Trophoblast cell (in vitro differentiated cells and primary cell): ENCODE measurements at regions not wholly inside any gene's neighbourhood (a gene's known extent, or its start where the extent isn't known, plus 50 kb on each side); places are given as distances from the start of the nearest gene placed in this dataset.

Experiments
- DNase-seq, 2 donors: peaks; one replicate each; pipeline ENCODE4 v3.0.0-alpha.2; 2016
- H2AFZ ChIP-seq: 2 replicates; pipeline ENCODE4 v1.6.1; 2013; ENCODE audit warnings: low read length, moderate library complexity, mild to moderate bottlenecking; ENCODE audit not compliant: insufficient read depth, poor library complexity
- H2AK5ac ChIP-seq: 2 replicates; pipeline ENCODE4 v1.6.1; 2013; ENCODE audit warnings: mild to moderate bottlenecking, low read length
- H2BK120ac ChIP-seq: 2 replicates; pipeline ENCODE4 v1.6.1; 2013; ENCODE audit warnings: low read length, mild to moderate bottlenecking, moderate library complexity; ENCODE audit not compliant: insufficient read depth, poor library complexity
- H2BK12ac ChIP-seq: 2 replicates; pipeline ENCODE4 v1.6.1; 2013; ENCODE audit warnings: mild to moderate bottlenecking, low read length, moderate library complexity
- H2BK5ac ChIP-seq: 2 replicates; pipeline ENCODE4 v1.6.1; 2013; ENCODE audit warnings: low read length, low read depth, moderate library complexity, mild to moderate bottlenecking; ENCODE audit not compliant: poor library complexity
- H3K14ac ChIP-seq: 2 replicates; pipeline ENCODE4 v1.6.1; 2013; ENCODE audit warnings: mild to moderate bottlenecking, low read length
- H3K18ac ChIP-seq: 2 replicates; pipeline ENCODE4 v1.6.1; 2013; ENCODE audit warnings: mild to moderate bottlenecking, low read length
- H3K23ac ChIP-seq: 2 replicates; pipeline ENCODE4 v1.6.1; 2013; ENCODE audit warnings: low read length
- H3K27ac ChIP-seq: 2 replicates; pipeline ENCODE4 v1.5.1; 2013; ENCODE audit warnings: low read depth, mild to moderate bottlenecking, inconsistent platforms, low read length, moderate library complexity
- H3K27me3 ChIP-seq: 2 replicates; pipeline ENCODE4 v1.6.1; 2013; ENCODE audit warnings: inconsistent platforms, mild to moderate bottlenecking, low read length, moderate library complexity; ENCODE audit not compliant: insufficient read depth
- H3K36me3 ChIP-seq, 2 experiments: 1 replicate in 1 of 2; 2 replicates in 1 of 2; pipeline ENCODE4 v1.6.1; 2013; ENCODE audit warnings: low read length in 2 of 2, mild to moderate bottlenecking in 2 of 2, moderate library complexity in 1 of 2; ENCODE audit not compliant: insufficient read depth in 2 of 2, control insufficient read depth in 1 of 2
- H3K4ac ChIP-seq: 2 replicates; pipeline ENCODE4 v1.6.1; 2013; ENCODE audit warnings: low read depth, mild to moderate bottlenecking, low read length, moderate library complexity
- H3K4me1 ChIP-seq, 2 experiments: 1 replicate in 1 of 2; 2 replicates in 1 of 2; pipeline ENCODE4 v1.6.1; 2013; ENCODE audit warnings: low read length in 2 of 2, mild to moderate bottlenecking in 2 of 2, moderate library complexity in 1 of 2; ENCODE audit not compliant: insufficient read depth in 2 of 2, control insufficient read depth in 1 of 2
- H3K4me2 ChIP-seq: 2 replicates; pipeline ENCODE4 v1.6.1; 2013; ENCODE audit warnings: inconsistent platforms, mild to moderate bottlenecking, low read length, moderate library complexity
- H3K4me3 ChIP-seq: 2 replicates; pipeline ENCODE4 v1.5.1; 2013; ENCODE audit warnings: mild to moderate bottlenecking, low read depth, low read length, inconsistent platforms
- H3K79me1 ChIP-seq: one replicate; pipeline ENCODE4 v1.6.1; 2013; ENCODE audit warnings: low read length
- H3K79me2 ChIP-seq: 2 replicates; pipeline ENCODE4 v1.6.1; 2013; ENCODE audit warnings: low read length, mild to moderate bottlenecking; ENCODE audit not compliant: control insufficient read depth, insufficient read depth, poor library complexity
- H3K9ac ChIP-seq: 2 replicates; pipeline ENCODE4 v1.6.1; 2013; ENCODE audit warnings: mild to moderate bottlenecking, low read length
- H3K9me3 ChIP-seq: 2 replicates; pipeline ENCODE4 v1.6.1; 2013; ENCODE audit warnings: low read depth, mild to moderate bottlenecking, control low read depth, inconsistent platforms, low read length; ENCODE audit not compliant: insufficient read depth
- H4K12ac ChIP-seq: 2 replicates; pipeline ENCODE4 v1.6.1; 2013; ENCODE audit warnings: low read depth, mild to moderate bottlenecking, low read length, moderate library complexity
- H4K8ac ChIP-seq: 2 replicates; pipeline ENCODE4 v1.6.1; 2013; ENCODE audit warnings: low read depth, mild to moderate bottlenecking, low read length, moderate library complexity
- H4K91ac ChIP-seq: one replicate; pipeline ENCODE4 v1.6.1; 2013; ENCODE audit warnings: low read depth, mild to moderate bottlenecking, low read length, moderate library complexity
- WGBS: extraction: QIAGEN DNeasy Blood & Tissue Kit; methylation state at CpG from one replicate; pipeline ENCODE4 v1.1.7; 2013; ENCODE audit warnings: missing lambda C conversion rate; ENCODE audit not compliant: insufficient read length, insufficient coverage; ENCODE audit errors: extremely low coverage; 5-methylcytosine and 5-hydroxymethylcytosine counted together

DNA sequence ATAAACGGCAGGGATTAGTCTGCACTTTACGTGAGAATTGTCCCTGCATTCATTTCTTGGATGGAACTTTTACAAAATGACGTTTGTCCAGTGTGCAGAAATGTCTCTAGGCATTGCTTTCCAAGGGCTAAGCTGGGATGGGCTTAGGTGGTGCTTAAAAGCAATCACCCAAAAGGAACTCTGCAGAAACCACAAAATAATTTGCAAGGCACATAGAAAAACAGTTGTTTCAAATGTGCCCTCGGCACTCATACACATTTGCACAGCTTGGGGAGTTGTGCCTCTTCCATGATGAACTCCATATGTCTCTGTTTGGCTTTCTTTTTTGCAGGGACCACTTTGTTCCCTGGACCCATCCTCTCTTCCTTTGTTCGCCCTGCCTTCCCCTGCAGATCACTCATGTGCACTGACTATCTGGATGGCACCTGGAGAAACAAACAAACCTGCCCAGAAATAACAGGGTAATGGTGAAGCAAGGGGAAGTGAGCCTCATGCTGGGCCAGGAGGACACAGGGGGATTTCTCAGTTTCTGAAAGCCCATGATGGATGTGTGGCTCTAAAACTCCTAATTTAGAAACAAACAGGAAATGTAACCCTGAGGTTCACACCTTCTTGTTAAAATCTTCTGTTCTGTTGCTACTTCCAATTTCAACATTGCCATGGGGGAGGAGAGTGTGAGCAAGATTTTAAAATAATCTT is 150.2 kb downstream of the SNX19 start:
- no peaks in the 10 kb centered on the region for H3K79me1 ChIP-seq
- no peak overlapping the region for H3K9ac ChIP-seq
- H3K14ac ChIP-seq: no peak overlapping the region
- H4K12ac ChIP-seq: no peak overlapping the region
- no peak overlapping the region for H3K4me2 ChIP-seq
- peaks cover 4% of the 10 kb centered on the region for H3K9me3 ChIP-seq
- H4K8ac ChIP-seq: no peak overlapping the region
- no peak overlapping the region for H3K27ac ChIP-seq
- H2BK12ac ChIP-seq: no peak overlapping the region
- H3K23ac ChIP-seq: no peak overlapping the region
- no CpG with 5 or more reads among the region's 5 CpGs for WGBS
- DNase-seq: no peak
- no peaks in the 10 kb centered on the region for H3K36me3 ChIP-seq
- H3K18ac ChIP-seq: no peak overlapping the region
- no peak overlapping the region for H3K4ac ChIP-seq
- no peak overlapping the region for H2AK5ac ChIP-seq
- no peak overlapping the region for H2BK5ac ChIP-seq
- H2AFZ ChIP-seq: no peak overlapping the region
- no peaks in the 10 kb centered on the region for H3K79me2 ChIP-seq
- no peaks in the 10 kb centered on the region for H3K27me3 ChIP-seq
- H3K4me3 ChIP-seq: no peak overlapping the region
- H3K4me1 ChIP-seq: peaks cover 6 to 12% of the 10 kb centered on the region in 2 experiments
- no peak overlapping the region for H2BK120ac ChIP-seq
- H4K91ac ChIP-seq: no peak overlapping the region

DNA sequence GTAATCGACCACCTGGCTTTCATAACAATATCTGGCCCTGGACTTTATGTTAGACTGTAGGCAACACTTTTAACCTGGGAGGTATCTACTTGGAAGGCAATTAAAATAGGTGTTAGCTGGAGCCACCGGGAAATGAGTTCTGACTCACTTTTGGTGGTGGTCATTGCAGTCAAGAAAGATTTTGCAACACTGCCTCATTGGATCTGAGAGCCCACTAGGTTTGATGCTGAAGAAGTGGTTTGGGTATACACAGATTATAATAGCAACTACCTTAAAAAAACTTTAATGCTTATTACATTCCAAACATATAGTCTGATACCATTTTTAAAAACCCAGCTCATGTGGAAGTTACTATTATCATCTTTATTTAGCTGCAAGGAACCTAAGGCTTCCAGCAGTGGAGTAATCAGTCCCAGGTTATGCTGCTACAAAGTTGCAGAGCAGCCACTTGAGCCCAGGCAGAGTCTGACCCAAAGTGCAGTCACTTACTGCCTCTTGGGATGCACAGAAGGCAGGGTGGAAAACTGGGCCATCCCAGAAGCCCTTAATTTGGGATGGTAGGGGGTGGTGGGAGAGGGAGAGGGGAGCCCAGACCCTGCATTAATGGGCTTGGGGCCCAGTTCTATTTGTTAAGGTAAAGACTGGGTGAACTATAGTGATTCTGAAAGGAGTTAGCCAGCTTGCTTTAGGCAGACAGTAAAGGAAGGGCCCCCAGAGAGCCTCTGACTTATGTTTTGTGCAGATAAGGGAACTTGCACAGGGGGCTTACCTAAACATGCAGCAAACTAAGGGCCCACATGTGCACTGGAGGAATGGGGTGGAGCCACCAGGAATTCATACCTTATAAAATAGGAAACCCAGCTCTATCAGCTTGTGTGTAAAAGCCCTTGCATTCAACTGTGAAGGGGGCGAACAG is 149.4 kb downstream of the SNX19 start:
- Histone ChIP-seq H2BK120ac (no peak overlapping the region), H4K91ac (no peak overlapping the region), H3K18ac (no peak overlapping the region), H3K79me1 (no peaks in the 10 kb centered on the region), H3K4me1 (peaks cover 0 to 6% of the 10 kb centered on the region in 2 experiments), H2AK5ac (no peak overlapping the region), H2BK5ac (no peak overlapping the region), H2AFZ (no peak overlapping the region), H3K4me3 (no peak overlapping the region), H3K27me3 (no peaks in the 10 kb centered on the region), H4K12ac (no peak overlapping the region), H2BK12ac (no peak overlapping the region), H3K36me3 (no peaks in the 10 kb centered on the region), H3K4me2 (no peak overlapping the region), H3K9me3 (peaks cover 4% of the 10 kb centered on the region), H3K23ac (no peak overlapping the region), H3K79me2 (no peaks in the 10 kb centered on the region), H3K14ac (no peak overlapping the region), H4K8ac (no peak overlapping the region), H3K27ac (no peak overlapping the region), H3K4ac (no peak overlapping the region), H3K9ac (no peak overlapping the region)
- no peak for DNase-seq
- no CpG with 5 or more reads among the region's 3 CpGs for WGBS

DNA sequence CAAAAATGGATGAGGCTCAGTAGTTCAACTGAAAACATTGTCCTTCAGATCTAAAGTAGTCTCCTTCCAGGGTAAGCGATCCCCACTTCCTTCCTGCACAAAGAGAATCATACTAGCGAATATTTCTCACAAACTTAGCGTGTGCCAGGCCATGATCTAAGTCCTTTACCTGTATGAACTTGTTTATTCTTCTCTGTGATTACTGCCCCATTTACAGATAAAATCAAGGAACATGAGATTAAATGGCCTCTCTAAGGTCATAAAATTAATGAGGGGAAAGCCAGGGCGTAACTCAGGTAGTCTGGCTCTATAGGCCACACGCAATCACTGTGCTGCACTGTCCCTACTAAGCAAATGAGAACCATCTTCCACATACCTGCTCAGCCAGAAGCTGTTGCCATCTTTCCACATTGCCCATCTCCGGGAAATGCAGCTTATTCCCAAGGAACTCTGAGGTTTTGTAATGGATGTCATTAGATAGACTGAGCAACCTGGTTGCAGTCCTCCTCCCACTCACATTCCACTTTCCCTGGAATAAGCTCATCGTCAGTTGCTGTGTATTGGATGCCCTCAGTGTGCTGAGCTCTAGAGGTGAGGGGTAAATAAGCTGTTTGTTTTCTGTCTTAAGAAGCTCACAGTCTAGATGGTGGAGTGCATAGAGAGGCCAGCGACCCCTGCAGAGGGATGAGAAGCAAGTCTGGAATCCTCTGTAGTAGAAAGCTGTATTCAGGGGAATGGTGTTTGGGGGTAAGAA is 146.3 kb downstream of the SNX19 start:
- H4K8ac ChIP-seq: no peak overlapping the region
- no peaks in the 10 kb centered on the region for H3K27me3 ChIP-seq
- no peaks in the 10 kb centered on the region for H3K36me3 ChIP-seq
- H3K23ac ChIP-seq: no peak overlapping the region
- no peak overlapping the region for H3K9ac ChIP-seq
- H3K4me1 ChIP-seq: peaks cover 3 to 9% of the 10 kb centered on the region in 2 experiments
- H4K91ac ChIP-seq: no peak overlapping the region
- H4K12ac ChIP-seq: no peak overlapping the region
- H3K27ac ChIP-seq: no peak overlapping the region
- H3K4me3 ChIP-seq: no peak overlapping the region
- no peak overlapping the region for H3K4me2 ChIP-seq
- H3K18ac ChIP-seq: no peak overlapping the region
- H2BK12ac ChIP-seq: no peak overlapping the region
- H2AK5ac ChIP-seq: no peak overlapping the region
- no peak for DNase-seq
- H3K79me2 ChIP-seq: no peaks in the 10 kb centered on the region
- WGBS: no CpG with 5 or more reads among the region's 8 CpGs
- H3K79me1 ChIP-seq: no peaks in the 10 kb centered on the region
- no peak overlapping the region for H2AFZ ChIP-seq
- no peak overlapping the region for H2BK5ac ChIP-seq
- H3K4ac ChIP-seq: no peak overlapping the region
- H2BK120ac ChIP-seq: no peak overlapping the region
- H3K9me3 ChIP-seq: peaks cover 4% of the 10 kb centered on the region
- H3K14ac ChIP-seq: no peak overlapping the region

- Histone ChIP-seq H3K79me1 (no peaks in the 10 kb centered on the region), H4K12ac (no peak overlapping the region), H3K4me2 (no peak overlapping the region), H4K91ac (no peak overlapping the region), H3K23ac (no peak overlapping the region), H2BK5ac (no peak overlapping the region), H3K9ac (no peak overlapping the region), H2AK5ac (no peak overlapping the region), H3K9me3 (peaks cover 4% of the 10 kb centered on the region), H3K4ac (no peak overlapping the region), H3K36me3 (no peaks in the 10 kb centered on the region), H3K27ac (no peak overlapping the region), H3K18ac (no peak overlapping the region), H3K4me1 (peaks cover 3 to 9% of the 10 kb centered on the region in 2 experiments), H3K27me3 (no peaks in the 10 kb centered on the region), H3K79me2 (no peaks in the 10 kb centered on the region), H2BK120ac (no peak overlapping the region), H3K14ac (no peak overlapping the region), H4K8ac (no peak overlapping the region), H3K4me3 (no peak overlapping the region), H2AFZ (no peak overlapping the region), H2BK12ac (no peak overlapping the region)
- no CpG with 5 or more reads among the region's 7 CpGs for WGBS
- DNase-seq: no peak
These were observed 144.6 kb downstream of the SNX19 start for GRCh38 chr11:130771708-130772107.
